ENCODE measurements at regions not wholly inside any gene's neighbourhood (a gene's known extent, or its start where the extent isn't known, plus 50 kb on each side); places are given as distances from the start of the nearest gene placed in this dataset.

GRCh38 chr9:93843396-93843795 is 111.8 kb downstream of the BARX1 start:
- CTCF ChIA-PET, result no interaction called here
- no CpG with 5 or more reads among the region's 3 CpGs for WGBS (ENCODE audit: insufficient coverage)

GRCh38 chr9:93830606-93831005 is 124.5 kb downstream of the BARX1 start:
- no peaks in the 10 kb centered on the region for H3K79me2 ChIP-seq (ENCODE audit: control insufficient read depth, insufficient read depth, low read length)
- DNase-seq, result no peak
- H3K27ac Mint-ChIP-seq, result no peak overlapping the region
- no peaks in the 10 kb centered on the region for H3K36me3 ChIP-seq (replicated peaks in 1 of 2; ENCODE audit: control extremely low read depth in 1 of 2, control insufficient read depth in 1 of 2, extremely low read depth in 1 of 2, insufficient read depth in 2 of 2, low read length in 1 of 2)
- H3K27me3 Mint-ChIP-seq, result peaks cover 42% of the 10 kb centered on the region
- H3K27me3 ChIP-seq (replicated peaks in 1 of 4; ENCODE audit: control extremely low read depth in 1 of 4, control insufficient read depth in 3 of 4, insufficient read depth in 4 of 4, low read length in 3 of 4), result peaks cover 0 to 31% (median 4%) of the 10 kb centered on the region in 4 experiments
- H3K4me3 ChIP-seq (ENCODE audit: control extremely low read depth in 1 of 5, extremely low read depth in 1 of 5, insufficient read depth in 1 of 5, low read depth in 2 of 5, low read length in 4 of 5), result no peak overlapping the region
- H2AFZ ChIP-seq (ENCODE audit: insufficient read depth, low read depth, low read length, poor library complexity, severe bottlenecking), result no peak overlapping the region
- H3K4me2 ChIP-seq (replicated peaks; ENCODE audit: low read depth, low read length, poor library complexity, severe bottlenecking), result no peak overlapping the region
- no peaks in the 10 kb centered on the region for H4K20me1 ChIP-seq (ENCODE audit: control insufficient read depth, insufficient read depth, low read length, poor library complexity, severe bottlenecking)
- intact Hi-C loops (cut with micrococcal nuclease), result no loop called here
- 90% methylated on average over 3 of the region's 9 CpGs for WGBS (ENCODE audit: insufficient coverage)
- peaks cover 0 to 12% of the 10 kb centered on the region in 2 donors for H3K4me1 ChIP-seq (ENCODE audit: control insufficient read depth in 2 of 2, insufficient read depth in 2 of 2, low read length in 2 of 2)
- no peak for TF ChIP-seq EZH2 (IDR thresholded peaks at IDR 0.05; ENCODE audit: borderline replicate concordance, insufficient read depth, low read depth, low read length, poor library complexity, severe bottlenecking)
- TF ChIP-seq, protein P1, sequence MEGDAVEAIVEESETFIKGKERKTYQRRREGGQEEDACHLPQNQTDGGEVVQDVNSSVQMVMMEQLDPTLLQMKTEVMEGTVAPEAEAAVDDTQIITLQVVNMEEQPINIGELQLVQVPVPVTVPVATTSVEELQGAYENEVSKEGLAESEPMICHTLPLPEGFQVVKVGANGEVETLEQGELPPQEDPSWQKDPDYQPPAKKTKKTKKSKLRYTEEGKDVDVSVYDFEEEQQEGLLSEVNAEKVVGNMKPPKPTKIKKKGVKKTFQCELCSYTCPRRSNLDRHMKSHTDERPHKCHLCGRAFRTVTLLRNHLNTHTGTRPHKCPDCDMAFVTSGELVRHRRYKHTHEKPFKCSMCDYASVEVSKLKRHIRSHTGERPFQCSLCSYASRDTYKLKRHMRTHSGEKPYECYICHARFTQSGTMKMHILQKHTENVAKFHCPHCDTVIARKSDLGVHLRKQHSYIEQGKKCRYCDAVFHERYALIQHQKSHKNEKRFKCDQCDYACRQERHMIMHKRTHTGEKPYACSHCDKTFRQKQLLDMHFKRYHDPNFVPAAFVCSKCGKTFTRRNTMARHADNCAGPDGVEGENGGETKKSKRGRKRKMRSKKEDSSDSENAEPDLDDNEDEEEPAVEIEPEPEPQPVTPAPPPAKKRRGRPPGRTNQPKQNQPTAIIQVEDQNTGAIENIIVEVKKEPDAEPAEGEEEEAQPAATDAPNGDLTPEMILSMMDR (IDR thresholded peaks at IDR 0.05), result no peak
- peaks cover 4% of the 10 kb centered on the region for H3K9me3 Mint-ChIP-seq (ENCODE audit: insufficient read depth)
- H3K9ac ChIP-seq (ENCODE audit: low read length), result no peak overlapping the region
- no peak overlapping the region for H3K4me3 Mint-ChIP-seq
- no peak for ATAC-seq (ENCODE audit: low read depth)
- ChIA-PET POLR2A (no interaction called here), CTCF (interaction anchor here (0.6 kb wide), 1 partner anchor 132 kb away, joined by 3 read pairs; no protein-coding TSS in a partner anchor)
- H3K9me3 ChIP-seq (ENCODE audit: control extremely low read depth in 1 of 3, control insufficient read depth in 2 of 3, insufficient read depth in 1 of 3, low read length in 2 of 3), result peaks cover 0 to 17% (median 0%) of the 10 kb centered on the region in 3 donors
- H3K27ac ChIP-seq (ENCODE audit: low read length in 2 of 2), result no peak overlapping the region
- H3K4me1 Mint-ChIP-seq, result peaks cover 12% of the 10 kb centered on the region

More at GRCh38 chr9:93843396-93843795, 111.8 kb downstream of the BARX1 start:
- POLR2A ChIA-PET, result no interaction called here
- no peaks in the 10 kb centered on the region for H4K20me1 ChIP-seq (ENCODE audit: control insufficient read depth, insufficient read depth, low read length, poor library complexity, severe bottlenecking)
- no peak overlapping the region for H3K27ac Mint-ChIP-seq
- H3K4me1 Mint-ChIP-seq, result no peaks in the 10 kb centered on the region
- H3K4me1 ChIP-seq (ENCODE audit: control insufficient read depth in 2 of 2, insufficient read depth in 2 of 2, low read length in 2 of 2), result no peaks in the 10 kb centered on the region
- peaks cover 44% of the 10 kb centered on the region for H3K27me3 Mint-ChIP-seq
- ATAC-seq (ENCODE audit: low read depth) (no peak), DNase-seq (no peak)
- no peak overlapping the region for H2AFZ ChIP-seq (ENCODE audit: insufficient read depth, low read depth, low read length, poor library complexity, severe bottlenecking)
- no peaks in the 10 kb centered on the region for H3K36me3 ChIP-seq (replicated peaks in 1 of 2; ENCODE audit: control extremely low read depth in 1 of 2, control insufficient read depth in 1 of 2, extremely low read depth in 1 of 2, insufficient read depth in 2 of 2, low read length in 1 of 2)
- H3K4me3 ChIP-seq (ENCODE audit: control extremely low read depth in 1 of 5, extremely low read depth in 1 of 5, insufficient read depth in 1 of 5, low read depth in 2 of 5, low read length in 4 of 5), result no peak overlapping the region
- intact Hi-C loops (cut with micrococcal nuclease), result no loop called here
- H3K4me2 ChIP-seq (replicated peaks; ENCODE audit: low read depth, low read length, poor library complexity, severe bottlenecking), result no peak overlapping the region
- no peak overlapping the region for H3K4me3 Mint-ChIP-seq
- no peak overlapping the region for H3K27ac ChIP-seq (ENCODE audit: low read length in 2 of 2)
- no peaks in the 10 kb centered on the region for H3K79me2 ChIP-seq (ENCODE audit: control insufficient read depth, insufficient read depth, low read length)
- TF ChIP-seq EZH2 (IDR thresholded peaks at IDR 0.05; ENCODE audit: borderline replicate concordance, insufficient read depth, low read depth, low read length, poor library complexity, severe bottlenecking), result no peak
- TF ChIP-seq, protein P1 (IDR thresholded peaks at IDR 0.05), result no peak
- no peak overlapping the region for H3K9ac ChIP-seq (ENCODE audit: low read length)
- H3K9me3 ChIP-seq (ENCODE audit: control extremely low read depth in 1 of 3, control insufficient read depth in 2 of 3, insufficient read depth in 1 of 3, low read length in 2 of 3), result peaks cover 0 to 6% (median 0%) of the 10 kb centered on the region in 3 donors
- no peaks in the 10 kb centered on the region for H3K27me3 ChIP-seq (replicated peaks in 1 of 4; ENCODE audit: control extremely low read depth in 1 of 4, control insufficient read depth in 3 of 4, insufficient read depth in 4 of 4, low read length in 3 of 4)
- peaks cover 3% of the 10 kb centered on the region for H3K9me3 Mint-ChIP-seq (ENCODE audit: insufficient read depth)

All from B cell (primary cell).